GM12878 (cell line): ENCODE measurements at regions not wholly inside any gene's neighbourhood (a gene's known extent, or its start where the extent isn't known, plus 50 kb on each side); places are given as distances from the start of the nearest gene placed in this dataset.

Source experiments
- ATAC-seq: fragments of 200-7000 bp; cut with Tn5 transposase; 3 replicates; pipeline ENCODE4 v1.9.1; 2020; ENCODE audit warnings: mild to moderate bottlenecking, moderate library complexity
- BruUV-seq: library from RNA; stranded (reverse); fragments of 400-500 nt; replicated peaks from 2 replicates; lab custom pipeline; 2021; lab: Mats Ljungman, UMichigan
- CTCF ChIA-PET: fragments of 300-600 bp; sonication (Branson Sonifier 250); formaldehyde crosslinking; extraction: SDS; loops from one replicate; lab custom pipeline; 2021; ENCODE audit warnings: inconsistent platforms; lab: Yijun Ruan, JAX
- POLR2A ChIA-PET: fragments of 350-600 bp; formaldehyde crosslinking; extraction: SDS; loops from one replicate; lab custom pipeline; 2021; ENCODE audit warnings: inconsistent platforms; lab: Charles Lee
- RAD21 ChIA-PET: fragments of 300-600 bp; sonication (Branson Sonifier 250); formaldehyde crosslinking; loops from one replicate; lab custom pipeline; 2023; ENCODE audit warnings: antibody characterized with exemption; ENCODE audit not compliant: unreplicated experiment; lab: Charles Lee
- SMC1A ChIA-PET: fragments of 300-600 bp; sonication (Branson Sonifier 250); formaldehyde crosslinking; loops from one replicate; lab custom pipeline; 2023; ENCODE audit not compliant: unreplicated experiment, uncharacterized antibody; lab: Charles Lee
- DNase-seq: peaks from one replicate; pipeline ENCODE4 v3.0.0-alpha.2; 2011; ENCODE audit warnings: low read depth, low spot score
- FAIRE-seq: peaks from 3 replicates; lab custom pipeline; 2011; peaks lifted over from hg19 to GRCh38; lab: Jason Lieb, UNC
- H2AFZ ChIP-seq: 2 replicates; pipeline ENCODE4 v1.6.0; 2011; ENCODE audit warnings: low read depth, low read length, control low read depth; ENCODE audit not compliant: control insufficient read depth
- H3K27ac ChIP-seq: 2 replicates; pipeline ENCODE4 v1.5.1; 2011; ENCODE audit warnings: control low read depth; ENCODE audit not compliant: control insufficient read depth, insufficient read depth
- H3K27me3 ChIP-seq, 2 experiments: replicated peaks in 1 of 2; 2 replicates each; pipeline versions ENCODE4 v1.6.0 to v1.6.1; 2011; ENCODE audit warnings: low read length in 1 of 2; ENCODE audit not compliant: control insufficient read depth in 2 of 2, insufficient read depth in 2 of 2
- H3K36me3 ChIP-seq, 2 experiments: 2 replicates each; pipeline ENCODE4 v1.5.1; 2011; ENCODE audit warnings: low read length in 1 of 2; ENCODE audit not compliant: control insufficient read depth in 2 of 2, insufficient read depth in 2 of 2
- H3K4me1 ChIP-seq: 2 replicates; pipeline ENCODE4 v1.6.1; 2011; ENCODE audit warnings: mild to moderate bottlenecking, low read length, moderate library complexity, mixed read lengths; ENCODE audit not compliant: control insufficient read depth, insufficient read depth
- H3K4me2 ChIP-seq: 2 replicates; pipeline ENCODE4 v1.6.0; 2011; ENCODE audit warnings: control low read depth; ENCODE audit not compliant: control insufficient read depth, insufficient read depth
- H3K4me3 ChIP-seq: fragments of 200-600 bp; sonication (generic); 2 replicates; pipeline ENCODE4 v1.5.1; 2016
- H3K79me2 ChIP-seq: 2 replicates; pipeline ENCODE4 v1.6.0; 2011; ENCODE audit warnings: low read length; ENCODE audit not compliant: control insufficient read depth, insufficient read depth
- H3K9ac ChIP-seq: 2 replicates; pipeline ENCODE4 v1.8.0; 2011; ENCODE audit warnings: low read length, control low read depth, mixed read lengths; ENCODE audit not compliant: control insufficient read depth, insufficient read depth
- H3K9me3 ChIP-seq: replicated peaks from 3 replicates; pipeline ENCODE4 v1.5.1; 2011; ENCODE audit warnings: mild to moderate bottlenecking, low read length; ENCODE audit not compliant: control insufficient read depth, insufficient read depth
- H4K20me1 ChIP-seq: 2 replicates; pipeline ENCODE4 v1.6.0; 2011; ENCODE audit not compliant: control insufficient read depth, insufficient read depth
- CREB1 ChIP-seq: IDR thresholded peaks from 2 replicates; pipeline ENCODE4 v1.6.1; 2012; ENCODE audit warnings: low read depth, mild to moderate bottlenecking, inconsistent platforms
- FOS ChIP-seq: IDR thresholded peaks from 3 replicates; pipeline ENCODE4 v1.6.1; 2011; ENCODE audit warnings: borderline replicate concordance; ENCODE audit not compliant: insufficient read length; ENCODE audit errors: extremely low read depth
- HDAC6 ChIP-seq: fragments of 200-600 bp; sonication (generic); IDR thresholded peaks from one replicate; pipeline ENCODE4 v1.8.0; 2017; ENCODE audit warnings: antibody characterized with exemption; ENCODE audit not compliant: unreplicated experiment
- JUNB ChIP-seq: IDR thresholded peaks from 2 replicates; pipeline ENCODE4 v1.6.1; 2016; ENCODE audit warnings: antibody characterized with exemption, mild to moderate bottlenecking
- LARP7 ChIP-seq: fragments of 450-650 bp; IDR thresholded peaks from 2 replicates; pipeline ENCODE4 v1.6.1; 2017; ENCODE audit warnings: mild to moderate bottlenecking
- MEF2B ChIP-seq: fragments of 450-650 bp; IDR thresholded peaks from 2 replicates; pipeline ENCODE4 v1.6.1; 2018; ENCODE audit warnings: mild to moderate bottlenecking, moderate library complexity; ENCODE audit not compliant: partially characterized antibody, poor library complexity, severe bottlenecking
- RAD51 ChIP-seq: fragments of 450-650 bp; IDR thresholded peaks from 2 replicates; pipeline ENCODE4 v1.6.1; 2016; ENCODE audit warnings: moderate library complexity, mild to moderate bottlenecking, inconsistent platforms
- RELB ChIP-seq: fragments of 450-650 bp; IDR thresholded peaks from 2 replicates; pipeline ENCODE4 v1.6.1; 2017; ENCODE audit warnings: low read depth, mild to moderate bottlenecking, moderate library complexity
- SP1 ChIP-seq: IDR thresholded peaks from one replicate; pipeline ENCODE4 v1.6.1; 2011; ENCODE audit warnings: low read depth, low read length
- SRF ChIP-seq, 2 experiments: IDR thresholded peaks; 2 replicates each; pipeline ENCODE4 v1.6.1; 2011; ENCODE audit warnings: low read depth in 2 of 2, low read length in 2 of 2, mild to moderate bottlenecking in 1 of 2, moderate library complexity in 1 of 2
- SUPT20H ChIP-seq: IDR thresholded peaks from 2 replicates; pipeline ENCODE4 v1.6.1; 2011; ENCODE audit warnings: low read depth, mild to moderate bottlenecking, low read length, moderate library complexity, borderline replicate concordance; ENCODE audit not compliant: control insufficient read depth
- TCF12 ChIP-seq: IDR thresholded peaks from 2 replicates; pipeline ENCODE4 v1.6.1; 2011; ENCODE audit warnings: low read depth, mild to moderate bottlenecking, low read length
- WGBS: methylation state at CpG from one replicate; pipeline ENCODE4 v1.1.6; 2016; ENCODE audit warnings: low lambda C conversion rate; ENCODE audit not compliant: insufficient replicate concordance, insufficient coverage; ENCODE audit errors: missing lambda C conversion rate; 5-methylcytosine and 5-hydroxymethylcytosine counted together
- in situ Hi-C: fragments of 300-500 bp; cut with MboI; formaldehyde crosslinking; loops from 9 replicates; pipeline ENCODE4 v1.14.3; 2018; ENCODE audit warnings: mixed read lengths
- intact Hi-C: fragments of 100-400 bp; cut with micrococcal nuclease; formaldehyde crosslinking; loops from one replicate; pipeline ENCODE4 v1.14.2; 2022; ENCODE audit not compliant: unreplicated experiment
- TF ChIP-seq, protein P1 (sequence below): fragments of 450-650 bp; IDR thresholded peaks from 2 replicates; pipeline ENCODE4 v1.6.1; 2017; ENCODE audit warnings: mild to moderate bottlenecking
- TF ChIP-seq, protein P2 (sequence below): IDR thresholded peaks from 2 replicates; pipeline ENCODE4 v1.6.1; 2011; ENCODE audit warnings: mild to moderate bottlenecking, low read depth, low read length, moderate library complexity; ENCODE audit not compliant: insufficient replicate concordance

DNA sequence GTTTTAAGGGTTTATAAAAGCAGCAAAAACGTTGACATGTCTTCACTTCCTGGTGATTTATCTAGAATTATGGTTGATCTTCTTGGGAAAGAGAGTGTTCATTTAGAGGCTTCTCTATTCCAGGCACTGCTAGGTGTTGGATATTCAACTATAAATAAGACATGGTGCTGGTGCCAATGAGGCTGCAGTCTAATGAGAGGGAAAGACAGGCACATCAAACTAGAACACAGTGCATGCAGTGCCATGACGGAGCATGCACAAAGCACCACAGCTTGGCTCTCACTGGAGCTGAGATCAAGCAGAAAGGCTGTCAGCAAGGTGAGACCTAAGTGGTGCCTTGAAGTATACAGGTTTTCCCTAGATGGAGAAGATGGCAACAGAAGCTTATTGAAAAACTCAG is 126.5 kb downstream of the RMI1 start (continued):
- TF ChIP-seq CREB1 (no peak), RELB (no peak), RAD51 (no peak), HDAC6 (no peak), FOS (no peak), SRF (IDR thresholded peaks at IDR 0.05; ENCODE audit: low read depth in 2 of 2, low read length in 2 of 2) (no peak), SP1 (no peak), SUPT20H (no peak)
- TF ChIP-seq, protein P1, sequence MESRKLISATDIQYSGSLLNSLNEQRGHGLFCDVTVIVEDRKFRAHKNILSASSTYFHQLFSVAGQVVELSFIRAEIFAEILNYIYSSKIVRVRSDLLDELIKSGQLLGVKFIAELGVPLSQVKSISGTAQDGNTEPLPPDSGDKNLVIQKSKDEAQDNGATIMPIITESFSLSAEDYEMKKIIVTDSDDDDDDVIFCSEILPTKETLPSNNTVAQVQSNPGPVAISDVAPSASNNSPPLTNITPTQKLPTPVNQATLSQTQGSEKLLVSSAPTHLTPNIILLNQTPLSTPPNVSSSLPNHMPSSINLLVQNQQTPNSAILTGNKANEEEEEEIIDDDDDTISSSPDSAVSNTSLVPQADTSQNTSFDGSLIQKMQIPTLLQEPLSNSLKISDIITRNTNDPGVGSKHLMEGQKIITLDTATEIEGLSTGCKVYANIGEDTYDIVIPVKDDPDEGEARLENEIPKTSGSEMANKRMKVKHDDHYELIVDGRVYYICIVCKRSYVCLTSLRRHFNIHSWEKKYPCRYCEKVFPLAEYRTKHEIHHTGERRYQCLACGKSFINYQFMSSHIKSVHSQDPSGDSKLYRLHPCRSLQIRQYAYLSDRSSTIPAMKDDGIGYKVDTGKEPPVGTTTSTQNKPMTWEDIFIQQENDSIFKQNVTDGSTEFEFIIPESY, result no peak

DNA sequence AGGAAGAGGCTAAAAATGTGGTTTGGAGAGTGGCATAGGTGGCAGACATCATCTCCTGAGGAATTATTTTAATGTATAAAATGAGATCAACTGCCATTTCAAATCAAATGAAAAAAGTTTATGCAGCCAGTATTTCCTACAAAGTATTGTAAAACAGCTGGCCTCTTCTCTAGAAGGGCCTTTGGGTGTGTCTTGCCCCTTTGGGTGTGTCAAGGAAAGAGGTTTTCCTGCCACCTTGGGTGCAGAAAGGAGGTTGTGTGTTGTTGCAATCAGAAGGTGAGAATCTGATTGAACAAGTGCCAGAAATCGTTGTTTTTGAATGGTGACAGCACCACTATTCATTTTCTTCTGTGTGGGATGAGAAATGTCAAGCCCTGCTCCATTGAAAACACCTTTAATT is 127.4 kb downstream of the RMI1 start:
- H3K4me3 ChIP-seq, result no peak overlapping the region
- ChIA-PET RAD21 (no interaction called here), CTCF (no interaction called here), SMC1A (no interaction called here), POLR2A (no interaction called here)
- 0% methylated on average over 1 of the region's 1 CpG for whole genome bisulfite sequencing
- TF ChIP-seq MEF2B (no peak), TCF12 (no peak), LARP7 (no peak), JUNB (no peak)
- TF ChIP-seq, protein P2, sequence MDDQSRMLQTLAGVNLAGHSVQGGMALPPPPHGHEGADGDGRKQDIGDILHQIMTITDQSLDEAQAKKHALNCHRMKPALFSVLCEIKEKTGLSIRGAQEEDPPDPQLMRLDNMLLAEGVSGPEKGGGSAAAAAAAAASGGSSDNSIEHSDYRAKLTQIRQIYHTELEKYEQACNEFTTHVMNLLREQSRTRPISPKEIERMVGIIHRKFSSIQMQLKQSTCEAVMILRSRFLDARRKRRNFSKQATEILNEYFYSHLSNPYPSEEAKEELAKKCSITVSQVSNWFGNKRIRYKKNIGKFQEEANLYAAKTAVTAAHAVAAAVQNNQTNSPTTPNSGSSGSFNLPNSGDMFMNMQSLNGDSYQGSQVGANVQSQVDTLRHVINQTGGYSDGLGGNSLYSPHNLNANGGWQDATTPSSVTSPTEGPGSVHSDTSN, result no peak
- no peak for FAIRE-seq
- H3K9me3 ChIP-seq, result no peaks in the 10 kb centered on the region; the same call in 2 of the 3 replicates
- H4K20me1 ChIP-seq, result no peaks in the 10 kb centered on the region
- no peaks in the 10 kb centered on the region for H3K36me3 ChIP-seq
- no peak for ATAC-seq
- no peaks in the 10 kb centered on the region for H3K27me3 ChIP-seq
- no peak overlapping the region for H2AFZ ChIP-seq
- no peak overlapping the region for H3K9ac ChIP-seq
- intact Hi-C loops (no loop called here), in situ Hi-C loops (no loop called here)
- DNase-seq, result no peak
- no peak overlapping the region for H3K27ac ChIP-seq
- no peak overlapping the region for H3K4me2 ChIP-seq
- H3K4me1 ChIP-seq, result no peaks in the 10 kb centered on the region
- BruUV-seq, result no TSS peak
- no peaks in the 10 kb centered on the region for H3K79me2 ChIP-seq
